ENCODE measurements at regions not wholly inside any gene's neighbourhood (a gene's known extent, or its start where the extent isn't known, plus 50 kb on each side); places are given as distances from the start of the nearest gene placed in this dataset.
"Not testable (repeated sequence)": the region's sequence is repeated elsewhere in the genome, so short reads cannot be mapped to it uniquely, and the experiment has no call there.

GRCh38 chr1:30095051-30095450 is 628.3 kb downstream of the MATN1 start:
- DNase-seq (ENCODE audit: low spot score) = no peak

GRCh38 chr1:30092051-30092858 is 631.1 kb downstream of the MATN1 start:
- no peak for DNase-seq (ENCODE audit: low spot score)

GRCh38 chr1:30090162-30090820 is 633.1 kb downstream of the MATN1 start:
- DNase-seq (ENCODE audit: low spot score) = no peak

GRCh38 chr1:30089024-30089430 is 634.4 kb downstream of the MATN1 start:
- DNase-seq (ENCODE audit: low spot score) = no peak

- no peak for DNase-seq (ENCODE audit: low spot score)
Measured at GRCh38 chr1:30088594-30088993, 634.8 kb downstream of the MATN1 start.

- peak; percentile 24 for DNase-seq (ENCODE audit: low spot score)
Measured at GRCh38 chr1:30087465-30087864, 635.9 kb downstream of the MATN1 start.

GRCh38 chr1:30085811-30086770 is 637.3 kb downstream of the MATN1 start:
- DNase-seq (ENCODE audit: low spot score) = peak; percentile 16

- DNase-seq (ENCODE audit: low spot score) = no peak
Measured at GRCh38 chr1:30084909-30085571, 638.3 kb downstream of the MATN1 start.

- no peak for DNase-seq (ENCODE audit: low spot score)
Measured at GRCh38 chr1:30083800-30084464, 639.5 kb downstream of the MATN1 start.

GRCh38 chr1:30081379-30082102 is 641.8 kb downstream of the MATN1 start:
- DNase-seq (ENCODE audit: low spot score) = no peak

GRCh38 chr1:30075916-30076315 is 647.5 kb downstream of the MATN1 start:
- DNase-seq (ENCODE audit: low spot score) = not testable (repeated sequence)

- DNase-seq (ENCODE audit: low spot score) = no peak
Measured at GRCh38 chr1:30068787-30069472, 654.5 kb downstream of the MATN1 start.

GRCh38 chr1:30064547-30064946 is 658.8 kb downstream of the MATN1 start:
- DNase-seq (ENCODE audit: low spot score) = no peak

GRCh38 chr1:30063621-30064280 is 659.6 kb downstream of the MATN1 start:
- no peak for DNase-seq (ENCODE audit: low spot score)

- no peak for DNase-seq (ENCODE audit: low spot score)
Measured at GRCh38 chr1:30061292-30062220, 661.8 kb downstream of the MATN1 start.

GRCh38 chr1:30060738-30061137 is 662.6 kb downstream of the MATN1 start:
- DNase-seq (ENCODE audit: low spot score) = no peak

GRCh38 chr1:30058970-30059369 is 664.4 kb downstream of the MATN1 start:
- DNase-seq (ENCODE audit: low spot score) = no peak

- DNase-seq (ENCODE audit: low spot score) = no peak
Measured at GRCh38 chr1:30054126-30054525, 669.3 kb downstream of the MATN1 start.
